ENCODE measurements at regions not wholly inside any gene's neighbourhood (a gene's known extent, or its start where the extent isn't known, plus 50 kb on each side); places are given as distances from the start of the nearest gene placed in this dataset.

- TF ChIP-seq CTCF (IDR thresholded peaks at IDR 0.05; ENCODE audit: poor library complexity, severe bottlenecking) (no peak), EZH2 (IDR thresholded peaks at IDR 0.05; ENCODE audit: borderline replicate concordance, insufficient read depth, low read length, poor library complexity, severe bottlenecking) (no peak), EP300 (conservative IDR thresholded peaks at IDR 0.05; ENCODE audit: poor library complexity, severe bottlenecking) (no peak), POLR2AphosphoS5 (IDR thresholded peaks at IDR 0.05) (no peak), RAD21 (conservative IDR thresholded peaks at IDR 0.05) (no peak)
Observed at GRCh38 chr2:16014041-16014787, 73.9 kb downstream of the MYCN start.
